GM19395 (cell line): ENCODE measurements at regions not wholly inside any gene's neighbourhood (a gene's known extent, or its start where the extent isn't known, plus 50 kb on each side); places are given as distances from the start of the nearest gene placed in this dataset.

Source experiments
- ATAC-seq: cut with Tn5 transposase; IDR thresholded peaks from one replicate; pipeline ENCODE4 v1.9.1; 2021; ENCODE audit warnings: mild to moderate bottlenecking, moderate library complexity; ENCODE audit not compliant: unreplicated experiment

DNA sequence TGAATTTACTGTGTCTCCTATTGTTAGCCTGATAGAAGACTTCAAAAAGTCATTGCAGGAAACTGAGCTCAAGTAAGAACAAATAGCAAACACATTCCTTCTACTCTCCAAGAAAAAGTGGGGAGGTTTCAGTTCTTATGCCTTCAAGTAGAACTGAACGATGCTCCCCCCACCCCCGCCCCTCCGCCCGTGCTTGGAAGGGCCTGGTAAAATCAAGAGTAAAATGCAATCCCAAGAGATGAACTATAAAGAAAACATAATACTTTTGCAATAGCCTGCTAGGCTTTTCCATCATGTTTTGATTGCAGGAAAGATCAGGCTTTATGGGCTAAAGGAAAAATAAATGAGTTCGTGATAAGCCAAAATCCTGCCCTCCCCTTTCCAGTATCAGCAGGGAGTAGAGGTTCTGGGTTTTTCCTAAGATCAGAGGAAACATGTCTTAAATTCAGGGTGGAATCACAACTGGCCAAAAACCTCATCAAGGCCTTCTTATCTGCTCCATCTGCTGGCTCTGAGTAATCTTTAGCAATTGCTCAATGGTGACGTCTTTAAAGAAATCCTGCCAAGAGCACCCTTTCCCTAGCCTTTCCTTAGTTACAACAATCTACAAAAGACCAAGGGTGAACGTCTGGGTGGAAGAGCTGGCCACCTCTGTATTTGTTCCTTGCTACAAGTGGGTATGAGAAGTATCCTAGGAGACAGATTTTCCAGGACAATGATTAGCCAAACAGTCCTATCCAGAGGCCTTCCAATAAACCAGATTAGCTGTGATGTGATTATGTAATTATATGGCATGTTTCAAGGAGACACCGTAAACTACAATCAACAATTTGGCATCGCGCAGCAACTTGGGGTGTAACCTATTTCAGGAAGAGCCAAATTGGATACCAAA is 66.3 kb upstream of the FAM9C start:
- no peak for ATAC-seq

- no peak for ATAC-seq
These were observed 65.4 kb upstream of the FAM9C start for GRCh38 chrX:13109817-13110216.

GRCh38 chrX:13103914-13104274 is 59.5 kb upstream of the FAM9C start:
- ATAC-seq, result no peak

- ATAC-seq, result no peak
These were observed 58.9 kb upstream of the FAM9C start for GRCh38 chrX:13103188-13103913.

GRCh38 chrX:13102636-13103035 is 58.2 kb upstream of the FAM9C start:
- ATAC-seq, result no peak

DNA sequence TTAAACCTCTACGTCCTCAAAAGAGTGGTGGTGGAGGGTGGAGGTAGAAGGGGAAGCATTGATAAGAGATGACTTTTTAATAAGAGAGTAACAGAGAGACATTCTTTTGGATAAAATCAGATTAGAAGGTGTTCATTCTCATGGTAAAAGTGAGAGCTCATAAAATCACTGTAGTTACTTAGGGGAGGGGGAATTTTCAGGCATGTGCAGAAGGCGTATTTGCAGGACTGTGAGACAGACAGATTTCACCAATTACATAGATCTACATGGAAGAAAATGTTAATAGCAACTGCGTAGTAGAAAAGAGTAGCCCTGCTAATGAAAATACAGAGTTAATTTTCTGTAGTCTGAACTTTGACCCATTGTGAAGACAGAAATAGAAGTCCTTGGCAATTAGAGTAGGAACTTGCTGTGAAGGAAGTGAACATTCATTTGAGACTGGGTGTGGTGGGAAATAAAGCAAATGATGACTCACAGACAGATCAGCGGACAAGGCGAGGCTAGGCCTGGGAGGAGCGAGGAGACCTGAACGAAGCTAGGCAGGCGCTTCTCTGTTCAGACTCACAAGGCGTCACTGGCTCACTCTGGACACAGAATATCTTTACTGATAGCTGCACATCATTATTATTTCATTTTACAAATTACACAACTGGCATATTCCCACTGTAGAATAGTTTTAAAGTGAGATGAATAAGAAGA is 57.2 kb upstream of the FAM9C start:
- no peak for ATAC-seq

- no peak for ATAC-seq
These were observed 54.7 kb upstream of the FAM9C start for GRCh38 chrX:13099121-13099520.

- ATAC-seq, result no peak
These were observed 52.3 kb upstream of the FAM9C start for GRCh38 chrX:13096728-13097127.

- no peak for ATAC-seq
These were observed 50.5 kb upstream of the FAM9C start for GRCh38 chrX:13094828-13095341.

- ATAC-seq, result no peak
These were observed 50.0 kb upstream of the FAM9C start for GRCh38 chrX:13094374-13094773.
